Adrenal gland (tissue), 5 donors: ENCODE measurements at regions not wholly inside any gene's neighbourhood (a gene's known extent, or its start where the extent isn't known, plus 50 kb on each side); places are given as distances from the start of the nearest gene placed in this dataset.

Source experiments
- CTCF ChIP-seq, 6 experiments: fragments of 450-650 bp in 4 of 6; fragments of 200-600 bp in 2 of 6; sonication (generic) in 1 of 6; IDR thresholded peaks; 1 replicate in 5 of 6; 2 replicates in 1 of 6; pipeline versions ENCODE4 v1.5.1 to v1.8.0; 2016 to 2021; ENCODE audit warnings: antibody characterized with exemption in 6 of 6, mild to moderate bottlenecking in 2 of 6, moderate library complexity in 1 of 6
- POLR2A ChIP-seq, 2 donors: fragments of 450-650 bp; IDR thresholded peaks; one replicate each; pipeline ENCODE4 v1.6.1; 2017; ENCODE audit warnings: antibody characterized with exemption in 2 of 2, mild to moderate bottlenecking in 2 of 2, moderate library complexity in 1 of 2
- donor health status: DM: no; HTN: no; CAD: no.

GRCh38 chr2:41622301-41622700 lies 425.5 kb upstream of the PKDCC start:
- TF ChIP-seq POLR2A (IDR thresholded peaks at IDR 0.05): no peak
- TF ChIP-seq CTCF (IDR thresholded peaks at IDR 0.05): no peak
